Activated CD4-positive, alpha-beta memory T cell treated with anti-CD3 and anti-CD28 coated beads, Interleukin-2, amount 10 ng/mL, durations not matched to agents 7 days and 5 days (primary cell): ENCODE measurements at regions not wholly inside any gene's neighbourhood (a gene's known extent, or its start where the extent isn't known, plus 50 kb on each side); places are given as distances from the start of the nearest gene placed in this dataset.
"Not testable (repeated sequence)": the region's sequence is repeated elsewhere in the genome, so short reads cannot be mapped to it uniquely, and the experiment has no call there.

Source experiments
- CTCF ChIA-PET: fragments of 350-600 bp; sonication (Branson Sonifier 250); formaldehyde crosslinking; loops from one replicate; lab custom pipeline; 2021; ENCODE audit warnings: antibody characterized with exemption, inconsistent platforms; lab: Charles Lee
- POLR2A ChIA-PET: fragments of 350-600 bp; sonication (Branson Sonifier 250); formaldehyde crosslinking; loops from one replicate; lab custom pipeline; 2021; ENCODE audit warnings: antibody characterized with exemption; lab: Charles Lee
- DNase-seq: peaks from one replicate; pipeline ENCODE4 v3.0.0-alpha.2; 2020
- H3K27ac Mint-ChIP-seq: one replicate; pipeline ENCODE4 v1.8.0; 2021; ENCODE audit warnings: mild to moderate bottlenecking, mixed read lengths
- H3K27me3 Mint-ChIP-seq: one replicate; pipeline ENCODE4 v1.8.0; 2021; ENCODE audit warnings: mixed read lengths
- H3K36me3 Mint-ChIP-seq: one replicate; pipeline ENCODE4 v1.8.0; 2021; ENCODE audit warnings: low read depth, mixed read lengths
- H3K4me1 Mint-ChIP-seq: one replicate; pipeline ENCODE4 v1.8.0; 2021; ENCODE audit warnings: mixed read lengths
- H3K4me3 Mint-ChIP-seq: one replicate; pipeline ENCODE4 v1.8.0; 2021; ENCODE audit warnings: mild to moderate bottlenecking, mixed read lengths
- H3K9me3 Mint-ChIP-seq: one replicate; pipeline ENCODE4 v1.8.0; 2021; ENCODE audit warnings: mixed read lengths

GRCh38 chr1:82785268-82785790 lies 984.6 kb downstream of the ADGRL2 start:
- H3K36me3 Mint-ChIP-seq, result no peaks in the 10 kb centered on the region
- no peak for DNase-seq
- no peak overlapping the region for H3K27ac Mint-ChIP-seq
- H3K4me3 Mint-ChIP-seq, result no peak overlapping the region
- POLR2A ChIA-PET, result no interaction called here
- no peaks in the 10 kb centered on the region for H3K27me3 Mint-ChIP-seq
- H3K4me1 Mint-ChIP-seq, result no peaks in the 10 kb centered on the region
- CTCF ChIA-PET, result no interaction called here
- H3K9me3 Mint-ChIP-seq, result peaks cover 3% of the 10 kb centered on the region

DNA sequence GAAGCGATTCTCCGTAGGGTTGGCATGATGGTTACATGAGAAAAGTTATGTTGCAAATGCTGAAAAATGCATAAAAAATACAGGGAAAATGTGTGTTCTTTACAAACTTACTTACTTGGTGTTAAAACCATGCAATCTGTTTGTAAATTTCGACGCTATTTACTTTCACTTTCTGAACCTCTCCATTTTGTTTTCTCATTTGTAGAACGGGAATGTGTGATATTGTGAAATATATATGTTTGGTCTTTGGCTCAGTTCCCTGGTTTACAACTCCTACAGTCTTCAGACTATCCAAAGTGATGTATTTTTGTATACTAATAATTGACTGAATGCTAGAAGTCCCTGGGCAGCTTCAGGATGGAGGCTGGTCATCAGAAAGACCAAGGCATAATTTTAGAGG lies 982.3 kb downstream of the ADGRL2 start:
- DNase-seq, result no peak
- Mint-ChIP-seq H3K27ac (no peak overlapping the region), H3K4me3 (no peak overlapping the region), H3K4me1 (no peaks in the 10 kb centered on the region), H3K9me3 (peaks cover 3% of the 10 kb centered on the region), H3K27me3 (no peaks in the 10 kb centered on the region), H3K36me3 (no peaks in the 10 kb centered on the region)
- CTCF ChIA-PET, result no interaction called here
- POLR2A ChIA-PET, result no interaction called here

DNA sequence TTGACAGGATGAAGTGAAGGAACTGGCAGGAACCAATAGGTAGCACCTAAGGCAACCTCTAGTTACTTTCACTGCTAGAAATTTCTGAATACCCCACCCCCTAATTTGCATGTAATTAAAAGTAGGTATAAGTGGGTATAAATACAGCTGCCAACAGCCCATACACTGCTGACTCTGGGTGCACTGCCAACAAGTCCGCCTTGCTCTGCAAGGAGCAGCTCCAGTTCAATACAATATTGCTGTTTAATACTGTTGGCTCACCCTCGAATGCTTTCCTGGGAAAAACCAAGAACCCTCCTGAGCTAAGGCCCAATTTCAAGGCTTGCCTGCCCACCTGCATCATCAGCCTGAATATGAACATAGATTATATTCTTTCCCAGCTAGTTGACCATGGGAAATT lies 981.9 kb downstream of the ADGRL2 start:
- Mint-ChIP-seq H3K36me3 (no peaks in the 10 kb centered on the region), H3K4me3 (no peak overlapping the region), H3K9me3 (peaks cover 6% of the 10 kb centered on the region), H3K27ac (no peak overlapping the region), H3K27me3 (no peaks in the 10 kb centered on the region), H3K4me1 (no peaks in the 10 kb centered on the region)
- no peak for DNase-seq
- ChIA-PET POLR2A (no interaction called here), CTCF (no interaction called here)

DNA sequence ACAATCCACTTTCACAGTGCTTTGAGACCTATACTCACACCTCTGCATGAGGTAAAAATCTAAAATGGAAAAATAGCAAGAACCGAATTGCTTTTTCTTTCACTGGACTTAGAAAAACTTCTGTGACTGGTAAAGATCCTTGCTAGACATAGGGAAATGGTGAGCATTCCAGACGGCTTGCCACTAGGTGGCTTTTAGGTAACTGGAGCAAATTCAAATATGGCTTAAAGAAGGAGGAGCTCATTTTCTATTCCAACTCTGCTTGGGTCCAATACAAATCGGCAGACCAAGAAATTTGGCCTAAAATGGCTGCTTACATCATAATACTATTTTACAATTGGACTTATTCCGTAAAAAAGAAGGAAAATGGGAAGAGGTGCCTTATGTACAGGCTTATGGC lies 977.9 kb downstream of the ADGRL2 start:
- Mint-ChIP-seq H3K4me3 (no peak overlapping the region), H3K27ac (no peak overlapping the region), H3K27me3 (no peaks in the 10 kb centered on the region), H3K9me3 (peaks cover 14% of the 10 kb centered on the region), H3K4me1 (peaks cover 3% of the 10 kb centered on the region), H3K36me3 (no peaks in the 10 kb centered on the region)
- CTCF ChIA-PET, result interaction anchor here (1.0 kb wide), 1 partner anchor 11 kb away, joined by 3 read pairs; no protein-coding TSS in a partner anchor
- DNase-seq, result no peak
- POLR2A ChIA-PET, result no interaction called here

- Mint-ChIP-seq H3K36me3 (no peaks in the 10 kb centered on the region), H3K27me3 (no peaks in the 10 kb centered on the region), H3K4me3 (peak overlapping the region; percentile 52), H3K9me3 (peaks cover 11% of the 10 kb centered on the region), H3K27ac (peak overlapping the region; percentile 41), H3K4me1 (peaks cover 3% of the 10 kb centered on the region)
- POLR2A ChIA-PET, result no interaction called here
- CTCF ChIA-PET, result no interaction called here
- no peak for DNase-seq
Observed at GRCh38 chr1:82777240-82777639, 976.5 kb downstream of the ADGRL2 start.

- CTCF ChIA-PET, H3K36me3 Mint-ChIP-seq, H3K27me3 Mint-ChIP-seq, DNase-seq, POLR2A ChIA-PET, H3K27ac Mint-ChIP-seq, H3K4me1 Mint-ChIP-seq, H3K4me3 Mint-ChIP-seq: not testable (repeated sequence)
- peaks cover 11% of the 10 kb centered on the region for H3K9me3 Mint-ChIP-seq
Observed at GRCh38 chr1:82776730-82777129, 976.0 kb downstream of the ADGRL2 start.

DNA sequence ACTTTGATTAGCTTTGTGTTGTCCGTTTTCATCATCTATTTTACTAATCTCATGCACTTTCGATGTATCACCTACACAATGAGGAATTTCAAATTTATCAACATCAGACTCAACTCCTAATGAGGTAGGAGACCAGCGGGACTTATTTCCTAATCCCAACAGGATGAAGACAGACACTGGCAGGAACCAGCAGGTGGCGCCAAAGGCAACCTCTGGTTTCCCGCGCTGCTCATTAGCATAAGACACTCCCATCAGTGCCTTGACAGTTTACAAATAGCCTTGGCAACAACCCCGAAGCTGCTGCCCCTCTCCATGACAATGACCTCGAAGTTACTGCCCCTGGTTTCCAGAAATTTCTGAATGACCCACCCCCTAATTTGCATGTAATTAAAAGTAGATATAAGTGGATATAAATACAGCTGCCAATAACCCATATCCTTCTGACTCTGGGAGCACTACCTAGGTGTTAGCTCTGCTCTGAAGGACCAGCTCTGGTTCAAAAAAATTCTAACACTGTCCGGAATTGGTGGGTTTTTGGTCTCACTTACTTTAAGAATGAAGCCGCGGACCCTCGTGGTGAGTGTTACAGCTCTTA lies 974.8 kb downstream of the ADGRL2 start:
- POLR2A ChIA-PET, result no interaction called here
- H3K27me3 Mint-ChIP-seq, result no peaks in the 10 kb centered on the region
- CTCF ChIA-PET, result interaction anchor here (0.5 kb wide), 1 partner anchor 86 kb away, joined by 5 read pairs; no protein-coding TSS in a partner anchor
- no peaks in the 10 kb centered on the region for H3K36me3 Mint-ChIP-seq
- peaks cover 3% of the 10 kb centered on the region for H3K4me1 Mint-ChIP-seq
- no peak overlapping the region for H3K4me3 Mint-ChIP-seq
- H3K9me3 Mint-ChIP-seq, result peaks cover 11% of the 10 kb centered on the region
- peak; percentile 26 for DNase-seq
- no peak overlapping the region for H3K27ac Mint-ChIP-seq

- H3K4me1 Mint-ChIP-seq, result no peaks in the 10 kb centered on the region
- H3K27me3 Mint-ChIP-seq, result no peaks in the 10 kb centered on the region
- H3K4me3 Mint-ChIP-seq, result no peak overlapping the region
- H3K27ac Mint-ChIP-seq, result no peak overlapping the region
- CTCF ChIA-PET, result no interaction called here
- POLR2A ChIA-PET, result no interaction called here
- H3K36me3 Mint-ChIP-seq, result no peaks in the 10 kb centered on the region
- no peaks in the 10 kb centered on the region for H3K9me3 Mint-ChIP-seq
- DNase-seq, result no peak
Observed at GRCh38 chr1:82762829-82763532, 962.2 kb downstream of the ADGRL2 start.

- H3K27me3 Mint-ChIP-seq, result no peaks in the 10 kb centered on the region
- no peaks in the 10 kb centered on the region for H3K9me3 Mint-ChIP-seq
- no peak overlapping the region for H3K27ac Mint-ChIP-seq
- DNase-seq, result no peak
- POLR2A ChIA-PET, result no interaction called here
- H3K4me3 Mint-ChIP-seq, result no peak overlapping the region
- no peaks in the 10 kb centered on the region for H3K36me3 Mint-ChIP-seq
- CTCF ChIA-PET, result no interaction called here
- H3K4me1 Mint-ChIP-seq, result no peaks in the 10 kb centered on the region
Observed at GRCh38 chr1:82759035-82759434, 958.3 kb downstream of the ADGRL2 start.

DNA sequence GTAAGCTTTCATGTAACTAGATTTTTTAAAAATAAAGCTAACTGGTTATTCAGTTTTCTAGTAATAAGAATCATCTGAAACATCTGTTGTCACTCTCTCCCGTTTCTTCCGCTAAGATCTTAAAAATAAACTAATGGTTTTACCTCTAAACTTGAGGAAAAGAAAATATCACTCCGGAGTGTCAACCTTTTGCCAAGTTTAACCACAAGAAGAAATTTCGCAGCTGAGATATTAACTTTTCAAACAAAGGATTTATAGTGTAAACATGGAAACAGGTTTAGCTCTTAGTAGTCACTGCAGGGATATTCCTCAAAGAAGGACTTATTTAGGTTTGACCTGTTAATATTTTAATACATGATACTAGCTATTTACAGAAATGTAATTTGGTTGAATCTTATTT lies 954.9 kb downstream of the ADGRL2 start:
- Mint-ChIP-seq H3K27ac (no peak overlapping the region), H3K4me1 (no peaks in the 10 kb centered on the region), H3K36me3 (no peaks in the 10 kb centered on the region), H3K27me3 (no peaks in the 10 kb centered on the region), H3K9me3 (no peaks in the 10 kb centered on the region), H3K4me3 (no peak overlapping the region)
- DNase-seq, result no peak
- CTCF ChIA-PET, result no interaction called here
- POLR2A ChIA-PET, result no interaction called here

- DNase-seq, result no peak
- Mint-ChIP-seq H3K36me3 (no peaks in the 10 kb centered on the region), H3K4me3 (no peak overlapping the region), H3K27me3 (no peaks in the 10 kb centered on the region), H3K9me3 (no peaks in the 10 kb centered on the region), H3K27ac (no peak overlapping the region), H3K4me1 (no peaks in the 10 kb centered on the region)
- CTCF ChIA-PET, result no interaction called here
- POLR2A ChIA-PET, result no interaction called here
Observed at GRCh38 chr1:82755191-82755590, 954.5 kb downstream of the ADGRL2 start.

DNA sequence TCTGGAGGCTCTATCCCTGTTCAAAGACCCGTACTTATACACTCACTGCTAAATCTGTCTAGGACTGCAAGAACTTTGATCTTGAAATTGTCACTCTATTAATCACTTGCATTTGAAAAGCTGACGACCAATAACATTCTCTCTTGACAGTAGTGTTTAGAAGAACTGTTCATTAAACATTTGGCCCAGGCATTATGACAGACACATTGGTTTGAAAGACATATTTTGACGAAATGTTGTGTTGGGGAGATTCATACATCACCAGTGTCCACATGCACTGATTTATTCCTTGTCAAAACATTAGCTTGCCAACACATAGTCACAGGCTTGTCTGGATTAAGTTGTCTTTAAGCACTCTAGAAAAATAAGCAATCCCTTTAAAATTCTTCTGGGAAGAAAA lies 951.3 kb downstream of the ADGRL2 start:
- H3K27ac Mint-ChIP-seq, result no peak overlapping the region
- no peaks in the 10 kb centered on the region for H3K27me3 Mint-ChIP-seq
- ChIA-PET CTCF (no interaction called here), POLR2A (no interaction called here)
- DNase-seq, result no peak
- H3K4me3 Mint-ChIP-seq, result no peak overlapping the region
- H3K4me1 Mint-ChIP-seq, result no peaks in the 10 kb centered on the region
- no peaks in the 10 kb centered on the region for H3K9me3 Mint-ChIP-seq
- H3K36me3 Mint-ChIP-seq, result no peaks in the 10 kb centered on the region

DNA sequence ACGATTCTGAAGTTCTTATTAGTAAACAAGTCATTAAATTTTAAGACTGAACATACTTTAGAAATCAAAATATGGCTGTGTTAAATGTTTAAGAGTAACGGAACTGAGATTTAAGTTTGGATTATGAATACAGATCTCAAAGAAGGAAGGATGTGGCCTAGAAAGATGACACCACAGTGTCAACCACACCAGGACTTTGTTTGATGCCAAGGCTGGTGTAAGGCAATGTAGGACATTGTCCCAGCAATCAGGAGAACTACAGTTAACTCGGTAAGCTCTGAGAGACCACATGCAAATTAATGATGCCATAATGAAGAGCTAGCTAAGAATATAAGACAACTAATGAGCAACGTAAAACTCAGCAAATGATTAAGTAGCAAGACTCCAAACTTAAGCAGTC lies 932.9 kb downstream of the ADGRL2 start:
- ChIA-PET POLR2A (no interaction called here), CTCF (no interaction called here)
- H3K36me3 Mint-ChIP-seq, result no peaks in the 10 kb centered on the region
- no peak overlapping the region for H3K27ac Mint-ChIP-seq
- no peak for DNase-seq
- H3K4me3 Mint-ChIP-seq, result no peak overlapping the region
- peaks cover 2% of the 10 kb centered on the region for H3K9me3 Mint-ChIP-seq
- H3K4me1 Mint-ChIP-seq, result no peaks in the 10 kb centered on the region
- no peaks in the 10 kb centered on the region for H3K27me3 Mint-ChIP-seq

GRCh38 chr1:82731216-82731615 lies 930.5 kb downstream of the ADGRL2 start:
- DNase-seq, result no peak
- POLR2A ChIA-PET, result no interaction called here
- H3K4me3 Mint-ChIP-seq, result no peak overlapping the region
- CTCF ChIA-PET, result no interaction called here
- no peaks in the 10 kb centered on the region for H3K36me3 Mint-ChIP-seq
- H3K4me1 Mint-ChIP-seq, result no peaks in the 10 kb centered on the region
- H3K27ac Mint-ChIP-seq, result no peak overlapping the region
- no peaks in the 10 kb centered on the region for H3K27me3 Mint-ChIP-seq
- peaks cover 2% of the 10 kb centered on the region for H3K9me3 Mint-ChIP-seq
